Loucy (cell line): ENCODE measurements at regions not wholly inside any gene's neighbourhood (a gene's known extent, or its start where the extent isn't known, plus 50 kb on each side); places are given as distances from the start of the nearest gene placed in this dataset.

Source experiments
- H2AFZ ChIP-seq: fragments of 200-600 bp; sonication (generic); 2 replicates; pipeline ENCODE4 v1.6.0; 2016; ENCODE audit warnings: antibody characterized with exemption, mild to moderate bottlenecking, low read length, moderate library complexity
- H3F3A ChIP-seq: fragments of 200-600 bp; 2 replicates; pipeline ENCODE4 v1.6.0; 2016; ENCODE audit warnings: antibody characterized with exemption, low read depth, mild to moderate bottlenecking
- H3K27me3 ChIP-seq: fragments of 200-600 bp; sonication (generic); 2 replicates; pipeline ENCODE4 v1.6.1; 2014; ENCODE audit warnings: low read length, mild to moderate bottlenecking; ENCODE audit not compliant: insufficient read depth, poor library complexity, severe bottlenecking
- H3K36me3 ChIP-seq: fragments of 200-600 bp; sonication (generic); 2 replicates; pipeline ENCODE4 v1.6.1; 2016; ENCODE audit warnings: low read length; ENCODE audit not compliant: insufficient read depth
- H3K4me1 ChIP-seq: fragments of 200-600 bp; sonication (generic); 2 replicates; pipeline ENCODE4 v1.5.1; 2014; ENCODE audit warnings: low read length, mild to moderate bottlenecking; ENCODE audit not compliant: insufficient read depth, poor library complexity, severe bottlenecking
- H3K4me2 ChIP-seq: fragments of 200-600 bp; sonication (generic); 2 replicates; pipeline ENCODE4 v1.6.0; 2014; ENCODE audit warnings: antibody characterized with exemption, low read length, low read depth, mild to moderate bottlenecking; ENCODE audit not compliant: poor library complexity, severe bottlenecking
- H3K4me3 ChIP-seq: fragments of 200-600 bp; sonication (generic); 2 replicates; pipeline ENCODE4 v1.5.1; 2014; ENCODE audit warnings: low read length, mild to moderate bottlenecking, mixed read lengths; ENCODE audit not compliant: poor library complexity, severe bottlenecking
- H3K79me2 ChIP-seq: fragments of 200-600 bp; sonication (generic); 2 replicates; pipeline ENCODE4 v1.6.1; 2014; ENCODE audit warnings: low read length; ENCODE audit not compliant: insufficient read depth
- H3K9ac ChIP-seq: fragments of 200-600 bp; sonication (generic); 2 replicates; pipeline ENCODE4 v1.6.0; 2014; ENCODE audit warnings: mild to moderate bottlenecking, low read depth, low read length, moderate library complexity; ENCODE audit not compliant: poor library complexity, severe bottlenecking
- H3K9me2 ChIP-seq: fragments of 200-600 bp; sonication (generic); replicated peaks from 2 replicates; pipeline ENCODE4 v1.6.1; 2016; ENCODE audit warnings: low read depth, low read length, mixed read lengths
- H3K9me3 ChIP-seq: fragments of 200-600 bp; sonication (generic); 2 replicates; pipeline ENCODE4 v1.6.1; 2014; ENCODE audit warnings: mild to moderate bottlenecking, antibody characterized with exemption, low read length, low read depth; ENCODE audit not compliant: insufficient read depth
- H4K20me1 ChIP-seq: fragments of 200-600 bp; sonication (generic); 2 replicates; pipeline ENCODE4 v1.6.0; 2014; ENCODE audit warnings: antibody characterized with exemption, low read length, mild to moderate bottlenecking; ENCODE audit not compliant: insufficient read depth, poor library complexity, severe bottlenecking
- CTCF ChIP-seq: fragments of 200-600 bp; sonication (generic); conservative IDR thresholded peaks from 2 replicates; pipeline ENCODE4 v1.5.1; 2014; ENCODE audit warnings: mild to moderate bottlenecking, antibody characterized with exemption, low read length
- EZH2phosphoT487 ChIP-seq: fragments of 200-600 bp; IDR thresholded peaks from 2 replicates; pipeline ENCODE4 v1.6.1; 2018; ENCODE audit warnings: antibody characterized with exemption, mild to moderate bottlenecking, moderate library complexity, borderline replicate concordance

GRCh38 chr5:163357636-163358035 lies 79.8 kb upstream of the CCNG1 start:
- no peak overlapping the region for H2AFZ ChIP-seq
- H3K36me3 ChIP-seq = no peaks in the 10 kb centered on the region
- H3K4me2 ChIP-seq = no peak overlapping the region
- H3F3A ChIP-seq = no peaks in the 10 kb centered on the region
- no peaks in the 10 kb centered on the region for H3K79me2 ChIP-seq
- H3K4me3 ChIP-seq = no peak overlapping the region
- H3K27me3 ChIP-seq = no peaks in the 10 kb centered on the region
- H3K4me1 ChIP-seq = no peaks in the 10 kb centered on the region
- H3K9me2 ChIP-seq = no peaks in the 10 kb centered on the region
- no peaks in the 10 kb centered on the region for H3K9me3 ChIP-seq
- TF ChIP-seq EZH2phosphoT487 (no peak), CTCF (no peak)
- H4K20me1 ChIP-seq = no peaks in the 10 kb centered on the region
- no peak overlapping the region for H3K9ac ChIP-seq

GRCh38 chr5:163360656-163361055 lies 76.7 kb upstream of the CCNG1 start:
- H4K20me1 ChIP-seq = no peaks in the 10 kb centered on the region
- no peaks in the 10 kb centered on the region for H3K4me1 ChIP-seq
- no peaks in the 10 kb centered on the region for H3K36me3 ChIP-seq
- no peaks in the 10 kb centered on the region for H3F3A ChIP-seq
- H2AFZ ChIP-seq = no peak overlapping the region
- no peak overlapping the region for H3K4me3 ChIP-seq
- H3K9me3 ChIP-seq = no peaks in the 10 kb centered on the region
- no peak overlapping the region for H3K4me2 ChIP-seq
- TF ChIP-seq EZH2phosphoT487 (no peak), CTCF (no peak)
- no peak overlapping the region for H3K9ac ChIP-seq
- H3K9me2 ChIP-seq = no peaks in the 10 kb centered on the region
- no peaks in the 10 kb centered on the region for H3K27me3 ChIP-seq
- no peaks in the 10 kb centered on the region for H3K79me2 ChIP-seq

GRCh38 chr5:163361450-163361849 lies 75.9 kb upstream of the CCNG1 start:
- H2AFZ ChIP-seq = no peak overlapping the region
- TF ChIP-seq CTCF = no peak
- no peak for TF ChIP-seq EZH2phosphoT487
- H3K4me1 ChIP-seq = no peaks in the 10 kb centered on the region
- H3K4me3 ChIP-seq = no peak overlapping the region
- H3K4me2 ChIP-seq = no peak overlapping the region
- no peaks in the 10 kb centered on the region for H3K9me3 ChIP-seq
- no peaks in the 10 kb centered on the region for H4K20me1 ChIP-seq
- H3K9me2 ChIP-seq = no peaks in the 10 kb centered on the region
- H3K27me3 ChIP-seq = no peaks in the 10 kb centered on the region
- H3F3A ChIP-seq = no peaks in the 10 kb centered on the region
- H3K36me3 ChIP-seq = no peaks in the 10 kb centered on the region
- H3K79me2 ChIP-seq = no peaks in the 10 kb centered on the region
- no peak overlapping the region for H3K9ac ChIP-seq
